DND-41 (cell line): ENCODE measurements at regions not wholly inside any gene's neighbourhood (a gene's known extent, or its start where the extent isn't known, plus 50 kb on each side); places are given as distances from the start of the nearest gene placed in this dataset.

Experiments
- EZH2 ChIP-seq: IDR thresholded peaks from 3 replicates; pipeline ENCODE4 v1.6.1; 2012; ENCODE audit warnings: borderline replicate concordance, low read depth, mild to moderate bottlenecking, moderate library complexity, low read length, inconsistent platforms; ENCODE audit not compliant: severe bottlenecking
- TF ChIP-seq, protein P1 (sequence below): IDR thresholded peaks from 2 replicates; pipeline ENCODE4 v1.5.1; 2012; ENCODE audit warnings: borderline replicate concordance, low read length, moderate library complexity, mild to moderate bottlenecking; ENCODE audit not compliant: poor library complexity, severe bottlenecking; ENCODE audit errors: extremely low read depth

DNA sequence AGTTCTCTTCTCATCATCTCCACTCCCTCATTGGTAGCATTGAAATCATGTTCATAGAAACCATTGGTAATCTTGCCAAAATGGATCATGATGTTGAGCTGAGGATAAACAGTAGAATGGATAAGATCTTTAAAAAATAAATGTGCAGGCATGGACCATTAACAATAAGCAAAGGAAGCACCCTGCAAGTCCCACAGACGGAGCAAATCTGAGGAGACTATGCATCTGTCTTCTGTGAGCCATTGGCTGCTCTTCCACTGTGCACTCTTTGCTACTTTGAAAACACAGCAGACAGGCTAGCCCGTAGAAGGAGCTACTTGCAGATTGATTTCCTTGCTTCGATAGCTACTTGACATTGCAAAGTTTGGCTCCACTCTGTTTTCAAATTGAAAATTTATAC, 535.0 kb downstream of the PKHD1 start:
- TF ChIP-seq, protein P1, sequence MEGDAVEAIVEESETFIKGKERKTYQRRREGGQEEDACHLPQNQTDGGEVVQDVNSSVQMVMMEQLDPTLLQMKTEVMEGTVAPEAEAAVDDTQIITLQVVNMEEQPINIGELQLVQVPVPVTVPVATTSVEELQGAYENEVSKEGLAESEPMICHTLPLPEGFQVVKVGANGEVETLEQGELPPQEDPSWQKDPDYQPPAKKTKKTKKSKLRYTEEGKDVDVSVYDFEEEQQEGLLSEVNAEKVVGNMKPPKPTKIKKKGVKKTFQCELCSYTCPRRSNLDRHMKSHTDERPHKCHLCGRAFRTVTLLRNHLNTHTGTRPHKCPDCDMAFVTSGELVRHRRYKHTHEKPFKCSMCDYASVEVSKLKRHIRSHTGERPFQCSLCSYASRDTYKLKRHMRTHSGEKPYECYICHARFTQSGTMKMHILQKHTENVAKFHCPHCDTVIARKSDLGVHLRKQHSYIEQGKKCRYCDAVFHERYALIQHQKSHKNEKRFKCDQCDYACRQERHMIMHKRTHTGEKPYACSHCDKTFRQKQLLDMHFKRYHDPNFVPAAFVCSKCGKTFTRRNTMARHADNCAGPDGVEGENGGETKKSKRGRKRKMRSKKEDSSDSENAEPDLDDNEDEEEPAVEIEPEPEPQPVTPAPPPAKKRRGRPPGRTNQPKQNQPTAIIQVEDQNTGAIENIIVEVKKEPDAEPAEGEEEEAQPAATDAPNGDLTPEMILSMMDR: no peak
- TF ChIP-seq EZH2: no peak
